IMR-90 (cell line): ENCODE measurements at regions not wholly inside any gene's neighbourhood (a gene's known extent, or its start where the extent isn't known, plus 50 kb on each side); places are given as distances from the start of the nearest gene placed in this dataset.

ENCODE experiments used
- ATAC-seq: fragments of 200-7000 bp; cut with Tn5 transposase; 2 replicates; pipeline ENCODE4 v1.9.1; 2020; ENCODE audit warnings: low read depth, mild to moderate bottlenecking, moderate library complexity
- BruUV-seq: library from RNA; stranded (reverse); fragments of 400-500 nt; replicated peaks from 2 replicates; lab custom pipeline; 2021; lab: Mats Ljungman, UMichigan
- CTCF ChIA-PET: fragments of 300-600 bp; formaldehyde crosslinking; extraction: SDS; loops from one replicate; lab custom pipeline; 2021; ENCODE audit warnings: antibody characterized with exemption; lab: Yijun Ruan, JAX
- POLR2A ChIA-PET: fragments of 300-600 bp; sonication (Branson Sonifier 250); formaldehyde crosslinking; loops from one replicate; lab custom pipeline; 2022; ENCODE audit warnings: antibody characterized with exemption; ENCODE audit not compliant: unreplicated experiment; lab: Charles Lee
- DNase-seq: peaks from one replicate; pipeline ENCODE4 v3.0.0; 2013
- H2AFZ ChIP-seq: replicated peaks from 2 replicates; pipeline ENCODE3; 2013; ENCODE audit warnings: low read length, mild to moderate bottlenecking; ENCODE audit not compliant: poor library complexity
- H2AK5ac ChIP-seq: 2 replicates; pipeline ENCODE4 v1.6.1; 2013; ENCODE audit warnings: low read depth, low read length, inconsistent platforms
- H2AK9ac ChIP-seq: replicated peaks from 2 replicates; pipeline ENCODE3; 2013; ENCODE audit warnings: mild to moderate bottlenecking, low read depth, low read length, moderate library complexity; ENCODE audit not compliant: poor library complexity
- H2BK120ac ChIP-seq: 2 replicates; pipeline ENCODE4 v1.6.1; 2013; ENCODE audit warnings: low read depth, low read length, inconsistent platforms
- H2BK15ac ChIP-seq: 3 replicates; pipeline ENCODE4 v1.6.1; 2013; ENCODE audit warnings: low read depth, low read length, inconsistent platforms
- H2BK20ac ChIP-seq: 2 replicates; pipeline ENCODE4 v1.6.1; 2013; ENCODE audit warnings: low read depth, mild to moderate bottlenecking, inconsistent platforms, low read length, moderate library complexity
- H2BK5ac ChIP-seq: 2 replicates; pipeline ENCODE4 v1.6.1; 2013; ENCODE audit warnings: mild to moderate bottlenecking, low read depth, low read length, inconsistent platforms; ENCODE audit not compliant: poor library complexity, severe bottlenecking
- H3K14ac ChIP-seq: replicated peaks from 2 replicates; pipeline ENCODE4 v1.6.1; 2013; ENCODE audit warnings: low read depth, low read length, inconsistent platforms
- H3K18ac ChIP-seq: 2 replicates; pipeline ENCODE4 v1.6.1; 2013; ENCODE audit warnings: low read depth, low read length, control low read depth
- H3K23ac ChIP-seq: 2 replicates; pipeline ENCODE4 v1.6.1; 2013; ENCODE audit warnings: low read depth, low read length, inconsistent platforms
- H3K27ac ChIP-seq: 2 replicates; pipeline ENCODE4 v1.5.1; 2013; ENCODE audit warnings: mild to moderate bottlenecking, control low read depth, low read length; ENCODE audit not compliant: insufficient read depth
- H3K27me3 ChIP-seq: 2 replicates; pipeline ENCODE4 v1.6.1; 2013; ENCODE audit warnings: low read length; ENCODE audit not compliant: control insufficient read depth, insufficient read depth
- H3K36me3 ChIP-seq: 2 replicates; pipeline ENCODE4 v1.6.1; 2013; ENCODE audit warnings: low read length, mixed read lengths; ENCODE audit not compliant: control insufficient read depth, insufficient read depth
- H3K4ac ChIP-seq: 2 replicates; pipeline ENCODE4 v1.6.1; 2013; ENCODE audit warnings: low read depth, low read length, inconsistent platforms
- H3K4me1 ChIP-seq: 2 replicates; pipeline ENCODE4 v1.6.1; 2013; ENCODE audit warnings: low read length, mixed read lengths; ENCODE audit not compliant: control insufficient read depth, insufficient read depth
- H3K4me2 ChIP-seq: 2 replicates; pipeline ENCODE4 v1.6.1; 2013; ENCODE audit warnings: low read depth, mild to moderate bottlenecking, control low read depth, low read length, moderate library complexity
- H3K4me3 ChIP-seq: 2 replicates; pipeline ENCODE4 v1.5.1; 2013; ENCODE audit warnings: low read depth, mild to moderate bottlenecking, control low read depth, low read length, moderate library complexity; ENCODE audit not compliant: insufficient read depth
- H3K56ac ChIP-seq: 2 replicates; pipeline ENCODE4 v1.6.1; 2013; ENCODE audit warnings: low read length, inconsistent platforms; ENCODE audit not compliant: insufficient read depth; ENCODE audit errors: extremely low read depth
- H3K79me1 ChIP-seq, 2 experiments: 2 replicates each; pipeline ENCODE4 v1.6.1; 2013; ENCODE audit warnings: low read length in 2 of 2, inconsistent platforms in 1 of 2, low read depth in 1 of 2
- H3K9ac ChIP-seq: 2 replicates; pipeline ENCODE4 v1.6.1; 2013; ENCODE audit warnings: low read depth, low read length, control low read depth
- H3K9me1 ChIP-seq: 2 replicates; pipeline ENCODE4 v1.6.1; 2013; ENCODE audit warnings: low read length, inconsistent platforms; ENCODE audit not compliant: insufficient read depth
- H3K9me3 ChIP-seq: 2 replicates; pipeline ENCODE4 v1.6.1; 2013; ENCODE audit warnings: low read length; ENCODE audit not compliant: control insufficient read depth, insufficient read depth
- H4K20me1 ChIP-seq: 2 replicates; pipeline ENCODE4 v1.6.1; 2013; ENCODE audit warnings: low read length, inconsistent platforms; ENCODE audit not compliant: insufficient read depth
- H4K5ac ChIP-seq: 2 replicates; pipeline ENCODE4 v1.6.1; 2013; ENCODE audit warnings: mild to moderate bottlenecking, low read depth, low read length, control low read depth
- H4K8ac ChIP-seq, 2 experiments: 2 replicates each; pipeline ENCODE4 v1.6.1; 2013; ENCODE audit warnings: low read depth in 2 of 2, low read length in 2 of 2, control low read depth in 1 of 2, inconsistent platforms in 1 of 2
- H4K91ac ChIP-seq: 2 replicates; pipeline ENCODE4 v1.6.1; 2013; ENCODE audit warnings: low read depth, low read length, inconsistent platforms; ENCODE audit not compliant: insufficient read depth
- CEBPB ChIP-seq: IDR thresholded peaks from 2 replicates; pipeline ENCODE4 v1.6.1; 2012; ENCODE audit warnings: low read depth, low read length, improper control_type of control experiment
- FOS ChIP-seq: fragments of 150-350 bp; IDR thresholded peaks from 2 replicates; pipeline ENCODE4 v1.6.1; 2016; ENCODE audit warnings: low read depth, low read length
- WGBS, 2 experiments: methylation state at CpG; one replicate each; pipeline versions ENCODE4 v1.1.5 to v1.1.7; 2013; ENCODE audit warnings: missing lambda C conversion rate in 2 of 2; ENCODE audit not compliant: insufficient read length in 1 of 2; ENCODE audit errors: extremely low coverage in 2 of 2; 5-methylcytosine and 5-hydroxymethylcytosine counted together
- dilution Hi-C: fragments of 300-500 bp; cut with HindIII; formaldehyde crosslinking; loops from one replicate; pipeline ENCODE4 v1.14.3; 2018; ENCODE audit warnings: low sequenced_read_pairs; ENCODE audit not compliant: unreplicated experiment
- in situ Hi-C: fragments of 300-500 bp; cut with MboI; formaldehyde crosslinking; loops from 3 replicates; pipeline ENCODE4 v1.14.3; 2019; ENCODE audit warnings: low sequenced_read_pairs, inconsistent platforms, mixed read lengths
- intact Hi-C: fragments of 100-400 bp; cut with micrococcal nuclease; formaldehyde crosslinking; loops from 2 replicates; pipeline ENCODE4 v1.10.0; 2022
- TF ChIP-seq, protein P1 (sequence below): conservative IDR thresholded peaks from 2 replicates; pipeline ENCODE4 v1.5.1; 2012; ENCODE audit warnings: mild to moderate bottlenecking, low read depth, low read length, improper control_type of control experiment

DNA sequence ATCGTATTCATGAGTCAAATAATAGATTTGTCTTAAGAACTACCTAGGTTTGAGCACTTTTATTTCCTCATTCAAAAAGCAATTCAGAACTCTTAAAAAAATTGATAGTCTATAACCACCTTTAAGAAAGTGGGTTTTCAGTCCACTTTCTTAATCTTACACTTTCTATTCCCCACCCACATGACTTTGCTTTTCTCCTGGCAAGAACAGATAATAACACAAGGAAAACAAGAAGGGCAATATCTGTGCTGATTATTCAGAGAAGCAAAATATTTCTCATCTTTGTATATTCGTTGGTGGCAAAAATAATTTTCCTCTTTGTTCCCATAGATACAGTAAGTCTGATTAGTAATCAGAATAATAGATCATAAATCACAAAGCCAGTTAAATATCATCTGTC lies 130.6 kb upstream of the DNAJC10 start:
- Histone ChIP-seq H3K4ac (no peak overlapping the region), H3K36me3 (no peaks in the 10 kb centered on the region), H3K4me3 (no peak overlapping the region), H3K4me2 (no peak overlapping the region), H3K27me3 (peaks cover 4% of the 10 kb centered on the region; the same call in 1 of the 2 replicates), H3K56ac (no peak overlapping the region), H2BK120ac (no peak overlapping the region), H3K18ac (no peak overlapping the region), H2BK5ac (no peak overlapping the region), H3K9me3 (no peaks in the 10 kb centered on the region), H4K91ac (no peak overlapping the region), H4K20me1 (no peaks in the 10 kb centered on the region), H3K23ac (no peak overlapping the region), H4K8ac (no peak overlapping the region), H3K14ac (no peak overlapping the region), H2AK5ac (no peak overlapping the region), H3K4me1 (peaks cover 3% of the 10 kb centered on the region), H2BK15ac (no peak overlapping the region), H3K9ac (no peak overlapping the region), H2AK9ac (no peak overlapping the region), H3K9me1 (no peaks in the 10 kb centered on the region), H3K27ac (no peak overlapping the region), H3K79me1 (no peaks in the 10 kb centered on the region), H2AFZ (no peak overlapping the region), H4K5ac (no peak overlapping the region), H2BK20ac (no peak overlapping the region)
- TF ChIP-seq FOS (no peak), CEBPB (no peak)
- TF ChIP-seq, protein P1, sequence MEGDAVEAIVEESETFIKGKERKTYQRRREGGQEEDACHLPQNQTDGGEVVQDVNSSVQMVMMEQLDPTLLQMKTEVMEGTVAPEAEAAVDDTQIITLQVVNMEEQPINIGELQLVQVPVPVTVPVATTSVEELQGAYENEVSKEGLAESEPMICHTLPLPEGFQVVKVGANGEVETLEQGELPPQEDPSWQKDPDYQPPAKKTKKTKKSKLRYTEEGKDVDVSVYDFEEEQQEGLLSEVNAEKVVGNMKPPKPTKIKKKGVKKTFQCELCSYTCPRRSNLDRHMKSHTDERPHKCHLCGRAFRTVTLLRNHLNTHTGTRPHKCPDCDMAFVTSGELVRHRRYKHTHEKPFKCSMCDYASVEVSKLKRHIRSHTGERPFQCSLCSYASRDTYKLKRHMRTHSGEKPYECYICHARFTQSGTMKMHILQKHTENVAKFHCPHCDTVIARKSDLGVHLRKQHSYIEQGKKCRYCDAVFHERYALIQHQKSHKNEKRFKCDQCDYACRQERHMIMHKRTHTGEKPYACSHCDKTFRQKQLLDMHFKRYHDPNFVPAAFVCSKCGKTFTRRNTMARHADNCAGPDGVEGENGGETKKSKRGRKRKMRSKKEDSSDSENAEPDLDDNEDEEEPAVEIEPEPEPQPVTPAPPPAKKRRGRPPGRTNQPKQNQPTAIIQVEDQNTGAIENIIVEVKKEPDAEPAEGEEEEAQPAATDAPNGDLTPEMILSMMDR, result no peak
- no TSS peak for BruUV-seq
- WGBS, 2 experiments, result no CpG with 5 or more reads among the region's 2 CpGs
- POLR2A ChIA-PET, result no interaction called here
- dilution Hi-C loops (no loop called here), in situ Hi-C loops (no loop called here), intact Hi-C loops (no loop called here)
- CTCF ChIA-PET, result no interaction called here
- DNase-seq (no peak), ATAC-seq (no peak)
